GM04503 (cell line): ENCODE measurements at regions not wholly inside any gene's neighbourhood (a gene's known extent, or its start where the extent isn't known, plus 50 kb on each side); places are given as distances from the start of the nearest gene placed in this dataset.

Experiments used
- DNase-seq: peaks from one replicate; pipeline ENCODE4 v3.0.0-alpha.2; 2012; ENCODE audit warnings: low read depth

- no peak for DNase-seq
These were observed 132.7 kb upstream of the RAP2B start for GRCh38 chr3:153029350-153029749.

GRCh38 chr3:153032891-153033290, 129.1 kb upstream of the RAP2B start:
- no peak for DNase-seq

- DNase-seq = no peak
These were observed 125.2 kb upstream of the RAP2B start for GRCh38 chr3:153036846-153037245.

- no peak for DNase-seq
These were observed 123.7 kb upstream of the RAP2B start for GRCh38 chr3:153038367-153038766.

- no peak for DNase-seq
These were observed 123.2 kb upstream of the RAP2B start for GRCh38 chr3:153038779-153039178.

- DNase-seq = no peak
These were observed 120.8 kb upstream of the RAP2B start for GRCh38 chr3:153041181-153041580.

GRCh38 chr3:153042088-153042487, 119.9 kb upstream of the RAP2B start:
- no peak for DNase-seq

- DNase-seq = no peak
These were observed 118.2 kb upstream of the RAP2B start for GRCh38 chr3:153043729-153044328.

- DNase-seq = no peak
These were observed 116.9 kb upstream of the RAP2B start for GRCh38 chr3:153045150-153045549.

- DNase-seq = no peak
These were observed 111.0 kb upstream of the RAP2B start for GRCh38 chr3:153050978-153051377.

- no peak for DNase-seq
These were observed 110.5 kb upstream of the RAP2B start for GRCh38 chr3:153051427-153052095.

- peak; percentile 70 for DNase-seq
These were observed 109.9 kb upstream of the RAP2B start for GRCh38 chr3:153052096-153052460.

- DNase-seq = no peak
These were observed 106.8 kb upstream of the RAP2B start for GRCh38 chr3:153055217-153055616.

GRCh38 chr3:153055779-153056178, 106.2 kb upstream of the RAP2B start:
- no peak for DNase-seq

GRCh38 chr3:153058031-153058688, 103.9 kb upstream of the RAP2B start:
- DNase-seq = peak; percentile 37

- no peak for DNase-seq
These were observed 101.7 kb upstream of the RAP2B start for GRCh38 chr3:153060346-153060745.

GRCh38 chr3:153061938-153062528, 100.0 kb upstream of the RAP2B start:
- no peak for DNase-seq

- DNase-seq = no peak
These were observed 98.7 kb upstream of the RAP2B start for GRCh38 chr3:153063337-153063736.

GRCh38 chr3:153066983-153067382, 95.0 kb upstream of the RAP2B start:
- DNase-seq = no peak

GRCh38 chr3:153069598-153070510, 92.2 kb upstream of the RAP2B start:
- no peak for DNase-seq

GRCh38 chr3:153070511-153070868, 91.5 kb upstream of the RAP2B start:
- no peak for DNase-seq

- DNase-seq = no peak
These were observed 89.6 kb upstream of the RAP2B start for GRCh38 chr3:153072382-153072781.
